Natural killer cell (primary cell): ENCODE measurements at regions not wholly inside any gene's neighbourhood (a gene's known extent, or its start where the extent isn't known, plus 50 kb on each side); places are given as distances from the start of the nearest gene placed in this dataset.

Source experiments
- ATAC-seq, 3 donors: fragments of 150-1000 bp in 2 of 3; fragments of 200-7000 bp in 1 of 3; cut with Tn5 transposase; 1 replicate in 1 of 3; 2 replicates in 2 of 3; pipeline ENCODE4 v1.10.0; 2021; ENCODE audit warnings: mild to moderate bottlenecking in 2 of 3, moderate library complexity in 2 of 3
- DNase-seq, 2 donors: peaks; one replicate each; pipeline versions ENCODE4 v3.0.0 to v3.0.0-alpha.2; 2013 to 2021; ENCODE audit warnings: mixed read lengths in 1 of 2
- H3K27ac ChIP-seq: one replicate; pipeline ENCODE4 v1.5.1; 2013; ENCODE audit warnings: mild to moderate bottlenecking, low read length
- H3K27me3 ChIP-seq: one replicate; pipeline ENCODE4 v1.6.1; 2013; ENCODE audit warnings: low read length; ENCODE audit not compliant: control insufficient read depth, insufficient read depth
- H3K36me3 ChIP-seq: one replicate; pipeline ENCODE4 v1.6.1; 2013; ENCODE audit warnings: low read length; ENCODE audit not compliant: control insufficient read depth, insufficient read depth
- H3K4me1 ChIP-seq: one replicate; pipeline ENCODE4 v1.6.1; 2013; ENCODE audit warnings: low read length; ENCODE audit not compliant: control insufficient read depth, insufficient read depth
- H3K4me3 ChIP-seq: one replicate; pipeline ENCODE4 v1.5.1; 2013; ENCODE audit warnings: low read length
- H3K9me3 ChIP-seq: one replicate; pipeline ENCODE4 v1.6.1; 2013; ENCODE audit warnings: low read length; ENCODE audit not compliant: control insufficient read depth, insufficient read depth
- H3K27ac Mint-ChIP-seq, 2 donors: one replicate each; pipeline ENCODE4 v1.8.0; 2022; ENCODE audit warnings: mild to moderate bottlenecking in 2 of 2, mixed read lengths in 2 of 2, moderate library complexity in 1 of 2
- H3K27me3 Mint-ChIP-seq, 2 donors: one replicate each; pipeline ENCODE4 v1.8.0; 2022; ENCODE audit warnings: low read depth in 2 of 2, mixed read lengths in 2 of 2
- H3K36me3 Mint-ChIP-seq: one replicate; pipeline ENCODE4 v1.8.0; 2022; ENCODE audit warnings: mixed read lengths
- H3K4me1 Mint-ChIP-seq, 2 donors: one replicate each; pipeline ENCODE4 v1.8.0; 2022; ENCODE audit warnings: mixed read lengths in 2 of 2
- H3K4me3 Mint-ChIP-seq: one replicate; pipeline ENCODE4 v1.8.0; 2022; ENCODE audit warnings: mild to moderate bottlenecking, moderate library complexity, mixed read lengths
- H3K9me3 Mint-ChIP-seq, 2 donors: one replicate each; pipeline ENCODE4 v1.8.0; 2022; ENCODE audit warnings: mixed read lengths in 2 of 2
- WGBS: methylation state at CpG from one replicate; pipeline ENCODE4 v1.1.7; 2013; ENCODE audit warnings: missing lambda C conversion rate; ENCODE audit not compliant: insufficient coverage; 5-methylcytosine and 5-hydroxymethylcytosine counted together
- intact Hi-C: fragments of 100-400 bp; cut with micrococcal nuclease; formaldehyde crosslinking; loops from one replicate; pipeline ENCODE4 v1.14.2; 2022
- TF ChIP-seq, protein P1 (sequence below): fragments of 200-600 bp; IDR thresholded peaks from one replicate; pipeline ENCODE4 v1.8.0; 2022; ENCODE audit warnings: antibody characterized with exemption

- no peaks in the 10 kb centered on the region for H3K27me3 ChIP-seq
- WGBS = 81% methylated on average over 1 of the region's 2 CpGs
- peaks cover 4% of the 10 kb centered on the region for H3K9me3 ChIP-seq
- H3K4me3 ChIP-seq = no peak overlapping the region
- H3K4me3 Mint-ChIP-seq = no peak overlapping the region
- no peaks in the 10 kb centered on the region for H3K27me3 Mint-ChIP-seq
- ATAC-seq = no peak
- no peaks in the 10 kb centered on the region for H3K36me3 Mint-ChIP-seq
- peaks cover 2 to 12% of the 10 kb centered on the region in 2 donors for H3K9me3 Mint-ChIP-seq
- no peak overlapping the region for H3K27ac Mint-ChIP-seq
- TF ChIP-seq, protein P1, sequence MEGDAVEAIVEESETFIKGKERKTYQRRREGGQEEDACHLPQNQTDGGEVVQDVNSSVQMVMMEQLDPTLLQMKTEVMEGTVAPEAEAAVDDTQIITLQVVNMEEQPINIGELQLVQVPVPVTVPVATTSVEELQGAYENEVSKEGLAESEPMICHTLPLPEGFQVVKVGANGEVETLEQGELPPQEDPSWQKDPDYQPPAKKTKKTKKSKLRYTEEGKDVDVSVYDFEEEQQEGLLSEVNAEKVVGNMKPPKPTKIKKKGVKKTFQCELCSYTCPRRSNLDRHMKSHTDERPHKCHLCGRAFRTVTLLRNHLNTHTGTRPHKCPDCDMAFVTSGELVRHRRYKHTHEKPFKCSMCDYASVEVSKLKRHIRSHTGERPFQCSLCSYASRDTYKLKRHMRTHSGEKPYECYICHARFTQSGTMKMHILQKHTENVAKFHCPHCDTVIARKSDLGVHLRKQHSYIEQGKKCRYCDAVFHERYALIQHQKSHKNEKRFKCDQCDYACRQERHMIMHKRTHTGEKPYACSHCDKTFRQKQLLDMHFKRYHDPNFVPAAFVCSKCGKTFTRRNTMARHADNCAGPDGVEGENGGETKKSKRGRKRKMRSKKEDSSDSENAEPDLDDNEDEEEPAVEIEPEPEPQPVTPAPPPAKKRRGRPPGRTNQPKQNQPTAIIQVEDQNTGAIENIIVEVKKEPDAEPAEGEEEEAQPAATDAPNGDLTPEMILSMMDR = no peak
- no peak for DNase-seq
- no peaks in the 10 kb centered on the region for H3K4me1 Mint-ChIP-seq
- intact Hi-C loops = no loop called here
- H3K4me1 ChIP-seq = no peaks in the 10 kb centered on the region
- no peaks in the 10 kb centered on the region for H3K36me3 ChIP-seq
- H3K27ac ChIP-seq = no peak overlapping the region
Observed at GRCh38 chr3:164577667-164578210, 500.6 kb downstream of the SI start.

GRCh38 chr3:164572436-164572835, 505.9 kb downstream of the SI start:
- Histone ChIP-seq H3K4me1 (no peaks in the 10 kb centered on the region), H3K27ac (no peak overlapping the region), H3K9me3 (no peaks in the 10 kb centered on the region), H3K4me3 (no peak overlapping the region), H3K36me3 (no peaks in the 10 kb centered on the region), H3K27me3 (no peaks in the 10 kb centered on the region)
- Mint-ChIP-seq H3K4me1 (no peaks in the 10 kb centered on the region), H3K9me3 (peaks cover 10 to 19% of the 10 kb centered on the region in 2 donors), H3K27ac (no peak overlapping the region), H3K36me3 (no peaks in the 10 kb centered on the region), H3K27me3 (no peaks in the 10 kb centered on the region), H3K4me3 (no peak overlapping the region)
- 84% methylated on average over 4 of the region's 4 CpGs for WGBS
- ATAC-seq = no peak
- no peak for DNase-seq
- TF ChIP-seq, protein P1 = no peak
- intact Hi-C loops = no loop called here

GRCh38 chr3:164550857-164551256, 527.4 kb downstream of the SI start:
- TF ChIP-seq, protein P1 = no peak
- Histone ChIP-seq H3K4me3 (no peak overlapping the region), H3K36me3 (no peaks in the 10 kb centered on the region), H3K9me3 (no peaks in the 10 kb centered on the region), H3K27ac (no peak overlapping the region), H3K27me3 (no peaks in the 10 kb centered on the region), H3K4me1 (no peaks in the 10 kb centered on the region)
- intact Hi-C loops = no loop called here
- Mint-ChIP-seq H3K27ac (no peak overlapping the region), H3K9me3 (peaks cover 10 to 17% of the 10 kb centered on the region in 2 donors), H3K27me3 (no peaks in the 10 kb centered on the region), H3K4me1 (no peaks in the 10 kb centered on the region), H3K4me3 (no peak overlapping the region), H3K36me3 (peaks cover 6% of the 10 kb centered on the region)
- no peak for DNase-seq
- no peak for ATAC-seq

- Mint-ChIP-seq H3K4me1 (no peaks in the 10 kb centered on the region), H3K27me3 (no peaks in the 10 kb centered on the region), H3K36me3 (no peaks in the 10 kb centered on the region), H3K4me3 (no peak overlapping the region), H3K9me3 (peaks cover 5 to 18% of the 10 kb centered on the region in 2 donors), H3K27ac (no peak overlapping the region)
- Histone ChIP-seq H3K4me1 (no peaks in the 10 kb centered on the region), H3K36me3 (no peaks in the 10 kb centered on the region), H3K9me3 (peaks cover 3% of the 10 kb centered on the region), H3K27me3 (no peaks in the 10 kb centered on the region), H3K27ac (no peak overlapping the region), H3K4me3 (no peak overlapping the region)
- ATAC-seq (no peak), DNase-seq (no peak)
- intact Hi-C loops = no loop called here
- WGBS = 65% methylated on average over 2 of the region's 2 CpGs
- TF ChIP-seq, protein P1 = no peak
Observed at GRCh38 chr3:164539215-164539614, 539.1 kb downstream of the SI start.
